ENCODE measurements at regions not wholly inside any gene's neighbourhood (a gene's known extent, or its start where the extent isn't known, plus 50 kb on each side); places are given as distances from the start of the nearest gene placed in this dataset.

DNA sequence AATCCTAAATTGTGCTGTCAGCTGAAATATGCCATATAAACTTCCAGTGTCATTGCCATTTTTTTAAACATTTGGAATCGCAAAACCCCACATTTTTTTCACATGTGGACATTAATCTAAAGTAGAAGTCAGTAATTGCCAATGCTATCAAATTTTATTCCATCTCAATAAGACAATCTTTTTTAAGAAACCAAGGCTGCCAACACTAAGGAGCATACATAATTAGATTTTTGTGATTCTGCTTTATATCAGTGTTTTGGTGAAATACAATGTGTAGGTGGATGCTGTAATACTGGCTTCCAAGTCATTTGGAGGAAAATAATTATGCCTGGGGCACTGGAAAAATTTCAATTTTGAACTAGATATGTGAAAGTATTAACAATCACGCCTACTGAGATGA lies 256.7 kb downstream of the ZPLD1 start:
- TF ChIP-seq EZH2 (optimal IDR thresholded peaks at IDR 0.05; ENCODE audit: low read depth, low read length) (no peak), EZH2phosphoT487 (IDR thresholded peaks at IDR 0.05; ENCODE audit: low read length) (no peak)
- TF ChIP-seq, protein P1, sequence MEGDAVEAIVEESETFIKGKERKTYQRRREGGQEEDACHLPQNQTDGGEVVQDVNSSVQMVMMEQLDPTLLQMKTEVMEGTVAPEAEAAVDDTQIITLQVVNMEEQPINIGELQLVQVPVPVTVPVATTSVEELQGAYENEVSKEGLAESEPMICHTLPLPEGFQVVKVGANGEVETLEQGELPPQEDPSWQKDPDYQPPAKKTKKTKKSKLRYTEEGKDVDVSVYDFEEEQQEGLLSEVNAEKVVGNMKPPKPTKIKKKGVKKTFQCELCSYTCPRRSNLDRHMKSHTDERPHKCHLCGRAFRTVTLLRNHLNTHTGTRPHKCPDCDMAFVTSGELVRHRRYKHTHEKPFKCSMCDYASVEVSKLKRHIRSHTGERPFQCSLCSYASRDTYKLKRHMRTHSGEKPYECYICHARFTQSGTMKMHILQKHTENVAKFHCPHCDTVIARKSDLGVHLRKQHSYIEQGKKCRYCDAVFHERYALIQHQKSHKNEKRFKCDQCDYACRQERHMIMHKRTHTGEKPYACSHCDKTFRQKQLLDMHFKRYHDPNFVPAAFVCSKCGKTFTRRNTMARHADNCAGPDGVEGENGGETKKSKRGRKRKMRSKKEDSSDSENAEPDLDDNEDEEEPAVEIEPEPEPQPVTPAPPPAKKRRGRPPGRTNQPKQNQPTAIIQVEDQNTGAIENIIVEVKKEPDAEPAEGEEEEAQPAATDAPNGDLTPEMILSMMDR (IDR thresholded peaks at IDR 0.05; ENCODE audit: low read length), result no peak

Data from MM.1S (cell line).